Epithelial cell of proximal tubule (primary cell): ENCODE measurements at regions not wholly inside any gene's neighbourhood (a gene's known extent, or its start where the extent isn't known, plus 50 kb on each side); places are given as distances from the start of the nearest gene placed in this dataset.
"Not testable (repeated sequence)": the region's sequence is repeated elsewhere in the genome, so short reads cannot be mapped to it uniquely, and the experiment has no call there.

Source experiments
- DNase-seq: peaks from one replicate; pipeline ENCODE4 v3.0.0-alpha.2; 2011; ENCODE audit warnings: low read depth
- H3K4me3 ChIP-seq: 2 replicates; pipeline ENCODE4 v1.5.1; 2011; ENCODE audit warnings: low read depth, mild to moderate bottlenecking, low read length
- CTCF ChIP-seq: conservative IDR thresholded peaks from 2 replicates; pipeline ENCODE4 v1.5.1; 2012; ENCODE audit warnings: low read depth, mild to moderate bottlenecking, low read length

- H3K4me3 ChIP-seq, result no peak overlapping the region
- no peak for DNase-seq
- TF ChIP-seq CTCF, result no peak
Measured at GRCh38 chr15:98347001-98347400, 301.3 kb upstream of the IGF1R start.

GRCh38 chr15:98347866-98348265 lies 300.5 kb upstream of the IGF1R start:
- H3K4me3 ChIP-seq, result no peak overlapping the region
- no peak for DNase-seq
- TF ChIP-seq CTCF, result no peak

GRCh38 chr15:98350276-98350675 lies 298.1 kb upstream of the IGF1R start:
- H3K4me3 ChIP-seq, result no peak overlapping the region
- no peak for DNase-seq
- TF ChIP-seq CTCF, result no peak

DNA sequence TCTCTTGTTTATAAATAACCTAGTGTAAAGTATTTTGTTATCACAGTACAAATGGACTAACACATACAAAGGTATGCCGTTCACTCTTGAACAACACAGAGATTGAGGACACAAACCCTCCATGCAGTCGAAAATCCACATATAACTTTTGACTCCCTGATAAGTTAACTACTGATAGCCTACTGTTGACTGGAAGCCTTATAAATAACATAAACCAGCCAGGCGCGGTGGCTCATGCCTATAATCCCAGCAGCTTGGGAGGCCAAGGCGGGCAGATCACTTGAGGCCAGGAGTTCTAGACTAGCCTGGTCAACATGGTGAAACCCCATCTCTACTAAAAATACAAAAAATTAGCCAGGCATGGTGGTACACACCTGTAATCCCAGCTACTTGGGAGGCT lies 290.1 kb upstream of the IGF1R start:
- DNase-seq, H3K4me3 ChIP-seq: not testable (repeated sequence)

DNA sequence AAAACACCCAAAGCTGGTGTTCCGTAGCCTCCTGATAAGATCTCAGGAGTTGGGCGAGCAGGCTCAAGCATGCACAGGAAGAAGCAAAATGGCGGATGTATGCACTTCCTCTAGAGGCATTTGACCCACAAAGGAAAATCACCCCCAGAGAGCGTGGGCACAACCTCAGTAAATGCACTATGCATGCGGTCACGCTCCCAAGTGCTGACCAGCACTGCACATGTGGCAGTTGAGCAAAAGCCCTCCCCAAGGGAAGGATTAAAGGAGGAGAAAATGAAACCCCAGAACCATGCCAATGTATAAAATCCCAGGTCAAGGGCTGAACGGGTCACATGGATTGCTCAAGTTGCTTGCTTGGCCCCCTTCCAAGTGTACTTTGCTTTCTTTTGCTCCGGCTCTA lies 289.4 kb upstream of the IGF1R start:
- no peak for DNase-seq
- H3K4me3 ChIP-seq, result no peak overlapping the region
- TF ChIP-seq CTCF, result no peak

- no peak overlapping the region for H3K4me3 ChIP-seq
- no peak for TF ChIP-seq CTCF
- DNase-seq, result no peak
Measured at GRCh38 chr15:98363416-98363815, 284.9 kb upstream of the IGF1R start.

DNA sequence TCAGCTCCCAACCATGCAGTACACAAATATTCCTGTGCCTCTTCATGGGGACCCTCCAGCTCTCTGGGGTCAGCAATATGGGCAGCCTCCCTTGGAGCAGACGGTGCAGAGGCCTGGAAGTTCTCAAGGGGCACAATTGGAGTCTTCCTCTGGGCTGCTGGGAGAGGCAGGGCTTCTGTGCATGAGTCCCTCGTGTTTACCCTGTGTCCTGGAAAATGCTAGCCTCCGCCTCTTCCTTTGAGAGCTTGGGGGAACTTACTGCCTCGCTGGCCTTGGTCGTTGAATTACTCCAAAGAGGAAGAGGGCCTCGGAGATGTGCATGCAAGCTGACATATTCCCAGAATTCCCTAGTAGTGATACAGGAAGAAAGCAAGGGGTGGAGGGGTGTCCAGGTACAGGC lies 284.4 kb upstream of the IGF1R start:
- no peak for TF ChIP-seq CTCF
- DNase-seq, result no peak
- no peak overlapping the region for H3K4me3 ChIP-seq

DNA sequence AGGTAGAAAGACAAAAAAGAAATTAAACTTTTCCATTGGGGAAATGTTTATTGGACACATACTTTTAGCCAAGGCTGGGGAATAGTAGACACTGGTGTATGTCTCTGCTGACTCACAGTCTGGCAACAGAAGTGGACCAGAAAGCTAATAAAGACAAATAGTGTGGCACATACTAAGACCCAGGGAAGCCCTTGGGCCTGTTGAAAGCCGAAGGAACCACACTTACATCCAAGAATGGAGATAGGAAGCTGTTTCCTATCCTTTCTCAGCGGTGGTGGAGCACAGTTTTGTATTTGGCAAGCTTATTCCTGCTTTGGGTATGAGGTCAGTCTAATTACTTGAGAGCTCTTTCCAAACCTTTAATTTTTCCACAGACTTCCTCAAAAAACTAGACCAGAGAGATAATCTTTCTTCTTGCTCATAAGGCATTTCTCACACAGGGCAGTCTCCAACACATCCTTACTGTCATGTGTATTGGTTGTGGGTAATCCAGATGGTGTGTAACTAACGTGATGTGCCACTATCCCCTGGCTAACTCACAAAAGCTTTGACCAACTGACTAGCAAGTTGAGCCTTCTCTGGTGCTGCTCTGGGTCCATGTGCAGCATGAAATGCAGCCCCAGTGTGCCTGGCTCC lies 279.1 kb upstream of the IGF1R start:
- DNase-seq, result no peak
- TF ChIP-seq CTCF, result no peak
- H3K4me3 ChIP-seq, result no peak overlapping the region
